ENCODE measurements at regions not wholly inside any gene's neighbourhood (a gene's known extent, or its start where the extent isn't known, plus 50 kb on each side); places are given as distances from the start of the nearest gene placed in this dataset.
A peak's percentile ranks its signal among the peaks of the same experiment; 100 is the strongest.
"Not testable (repeated sequence)": the region's sequence is repeated elsewhere in the genome, so short reads cannot be mapped to it uniquely, and the experiment has no call there.

- DNase-seq, result no peak
Observed at GRCh38 chr21:35482933-35483662, 434.0 kb upstream of the RUNX1 start.

GRCh38 chr21:35482096-35482495 lies 433.0 kb upstream of the RUNX1 start:
- no peak for DNase-seq

- no peak for DNase-seq
Observed at GRCh38 chr21:35481005-35481404, 431.9 kb upstream of the RUNX1 start.

- no peak for DNase-seq
Observed at GRCh38 chr21:35479529-35479928, 430.4 kb upstream of the RUNX1 start.

GRCh38 chr21:35479065-35479448 lies 430.0 kb upstream of the RUNX1 start:
- DNase-seq, result no peak

GRCh38 chr21:35478161-35479064 lies 429.3 kb upstream of the RUNX1 start:
- no peak for DNase-seq

GRCh38 chr21:35477622-35478021 lies 428.5 kb upstream of the RUNX1 start:
- DNase-seq, result no peak

- DNase-seq, result no peak
Observed at GRCh38 chr21:35476621-35477395, 427.7 kb upstream of the RUNX1 start.

- no peak for DNase-seq
Observed at GRCh38 chr21:35475762-35476161, 426.7 kb upstream of the RUNX1 start.

GRCh38 chr21:35475009-35475408 lies 425.9 kb upstream of the RUNX1 start:
- no peak for DNase-seq

GRCh38 chr21:35473496-35473895 lies 424.4 kb upstream of the RUNX1 start:
- no peak for DNase-seq

- DNase-seq, result no peak
Observed at GRCh38 chr21:35470522-35470921, 421.4 kb upstream of the RUNX1 start.

GRCh38 chr21:35469498-35469897 lies 420.4 kb upstream of the RUNX1 start:
- no peak for DNase-seq

- no peak for DNase-seq
Observed at GRCh38 chr21:35468991-35469390, 419.9 kb upstream of the RUNX1 start.

GRCh38 chr21:35467566-35467965 lies 418.5 kb upstream of the RUNX1 start:
- DNase-seq, result peak; percentile 26

GRCh38 chr21:35466681-35467080 lies 417.6 kb upstream of the RUNX1 start:
- DNase-seq, result not testable (repeated sequence)

GRCh38 chr21:35465741-35466140 lies 416.6 kb upstream of the RUNX1 start:
- DNase-seq, result no peak

GRCh38 chr21:35461700-35462099 lies 412.6 kb upstream of the RUNX1 start:
- DNase-seq, result no peak

GRCh38 chr21:35460441-35460840 lies 411.3 kb upstream of the RUNX1 start:
- no peak for DNase-seq

GRCh38 chr21:35458405-35458804 lies 409.3 kb upstream of the RUNX1 start:
- DNase-seq, result no peak

GRCh38 chr21:35457097-35457804 lies 408.1 kb upstream of the RUNX1 start:
- no peak for DNase-seq

- DNase-seq, result no peak
Observed at GRCh38 chr21:35451276-35451675, 402.2 kb upstream of the RUNX1 start.

GRCh38 chr21:35450830-35451229 lies 401.7 kb upstream of the RUNX1 start:
- DNase-seq, result no peak

All from amniotic stem cell (primary cell).